ENCODE measurements at regions not wholly inside any gene's neighbourhood (a gene's known extent, or its start where the extent isn't known, plus 50 kb on each side); places are given as distances from the start of the nearest gene placed in this dataset.

DNA sequence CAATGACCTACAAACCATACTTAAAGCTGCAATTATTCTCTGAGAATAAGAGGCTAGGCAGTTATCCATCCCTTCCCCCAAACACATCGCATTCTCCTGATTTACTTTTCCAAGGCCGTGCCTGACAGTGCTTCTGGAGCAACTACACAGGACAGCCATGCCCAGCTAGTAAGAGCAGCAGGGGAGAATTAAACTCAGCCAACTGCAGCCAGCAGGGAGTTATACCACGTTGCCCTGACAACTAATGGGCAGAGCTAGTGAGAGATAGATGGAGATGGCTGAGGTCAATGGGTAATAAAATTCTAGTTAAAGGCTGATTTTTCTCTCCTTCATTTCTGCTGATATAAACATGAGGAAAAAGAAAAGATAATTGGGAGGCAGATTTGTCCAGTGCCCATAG lies 193.8 kb upstream of the PPP2R3A start:
- TF ChIP-seq, protein P1, sequence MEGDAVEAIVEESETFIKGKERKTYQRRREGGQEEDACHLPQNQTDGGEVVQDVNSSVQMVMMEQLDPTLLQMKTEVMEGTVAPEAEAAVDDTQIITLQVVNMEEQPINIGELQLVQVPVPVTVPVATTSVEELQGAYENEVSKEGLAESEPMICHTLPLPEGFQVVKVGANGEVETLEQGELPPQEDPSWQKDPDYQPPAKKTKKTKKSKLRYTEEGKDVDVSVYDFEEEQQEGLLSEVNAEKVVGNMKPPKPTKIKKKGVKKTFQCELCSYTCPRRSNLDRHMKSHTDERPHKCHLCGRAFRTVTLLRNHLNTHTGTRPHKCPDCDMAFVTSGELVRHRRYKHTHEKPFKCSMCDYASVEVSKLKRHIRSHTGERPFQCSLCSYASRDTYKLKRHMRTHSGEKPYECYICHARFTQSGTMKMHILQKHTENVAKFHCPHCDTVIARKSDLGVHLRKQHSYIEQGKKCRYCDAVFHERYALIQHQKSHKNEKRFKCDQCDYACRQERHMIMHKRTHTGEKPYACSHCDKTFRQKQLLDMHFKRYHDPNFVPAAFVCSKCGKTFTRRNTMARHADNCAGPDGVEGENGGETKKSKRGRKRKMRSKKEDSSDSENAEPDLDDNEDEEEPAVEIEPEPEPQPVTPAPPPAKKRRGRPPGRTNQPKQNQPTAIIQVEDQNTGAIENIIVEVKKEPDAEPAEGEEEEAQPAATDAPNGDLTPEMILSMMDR (IDR thresholded peaks at IDR 0.05): no peak
- no peak for TF ChIP-seq POLR2A (IDR thresholded peaks at IDR 0.05)
- Histone ChIP-seq H3K27ac (no peak overlapping the region), H3K9me3 (no peaks in the 10 kb centered on the region), H3K36me3 (no peaks in the 10 kb centered on the region), H3K27me3 (no peaks in the 10 kb centered on the region), H3K4me3 (no peak overlapping the region), H3K4me1 (no peaks in the 10 kb centered on the region)
- DNase-seq: no peak
- intact Hi-C loops (cut with DNase I; ENCODE audit: low total_unique reads): no loop called here

DNA sequence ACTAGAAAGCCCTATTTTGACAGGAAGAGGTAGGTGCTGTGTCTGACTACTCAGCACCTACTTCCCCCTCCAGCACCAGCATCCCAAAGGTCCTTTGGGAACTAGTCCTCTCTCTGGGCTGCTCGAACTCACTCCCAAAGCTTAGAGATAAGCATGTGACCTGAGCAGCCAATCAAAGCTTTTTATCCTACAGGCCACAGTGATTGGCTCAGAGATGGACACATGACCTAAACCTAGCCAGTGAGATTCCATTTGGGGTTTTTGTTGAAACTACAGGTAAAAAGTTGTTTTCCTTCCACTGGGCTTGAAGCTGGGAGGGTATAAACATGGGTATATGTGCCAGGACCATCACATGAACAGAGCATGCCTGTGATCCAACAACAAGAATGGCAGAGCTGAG lies 186.5 kb upstream of the PPP2R3A start:
- intact Hi-C loops (cut with DNase I; ENCODE audit: low total_unique reads): no loop called here
- no peaks in the 10 kb centered on the region for H3K27me3 ChIP-seq
- no peak overlapping the region for H3K27ac ChIP-seq
- no peak for TF ChIP-seq POLR2A (IDR thresholded peaks at IDR 0.05)
- TF ChIP-seq, protein P1 (IDR thresholded peaks at IDR 0.05): no peak
- no peak overlapping the region for H3K4me3 ChIP-seq
- DNase-seq: no peak
- no peaks in the 10 kb centered on the region for H3K36me3 ChIP-seq
- H3K4me1 ChIP-seq: no peaks in the 10 kb centered on the region
- no peaks in the 10 kb centered on the region for H3K9me3 ChIP-seq

DNA sequence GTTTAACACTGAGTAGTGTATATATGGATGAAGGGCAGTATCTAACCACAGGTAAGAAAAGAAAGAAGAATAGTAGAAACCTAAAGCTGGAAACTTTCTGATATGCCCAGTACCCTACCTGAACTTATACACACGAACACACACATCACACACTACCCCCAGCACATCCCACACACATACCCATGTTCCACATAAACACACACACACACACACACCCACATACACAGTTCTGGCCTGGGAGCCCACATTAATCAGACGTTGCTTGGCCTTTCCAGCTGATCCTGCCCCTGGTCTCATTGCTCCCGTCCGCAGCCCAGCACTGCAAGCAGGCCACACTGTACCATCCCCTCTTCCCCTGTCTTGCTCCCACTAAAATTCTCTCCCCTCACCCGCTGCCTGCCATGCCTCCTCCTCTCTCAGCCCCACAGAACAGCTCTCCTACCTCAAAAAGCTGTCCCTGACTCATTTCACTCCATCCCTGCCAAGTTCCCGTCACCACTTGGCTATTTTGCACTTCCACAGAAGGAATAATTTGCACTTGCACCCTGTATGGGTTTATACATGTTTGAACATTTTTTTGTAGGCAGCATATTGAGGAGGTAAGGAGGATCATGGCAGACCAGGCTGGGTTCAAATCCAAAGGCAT lies 185.8 kb upstream of the PPP2R3A start:
- H3K27ac ChIP-seq: no peak overlapping the region
- TF ChIP-seq, protein P1 (IDR thresholded peaks at IDR 0.05): no peak
- no peak for TF ChIP-seq POLR2A (IDR thresholded peaks at IDR 0.05)
- H3K4me3 ChIP-seq: no peak overlapping the region
- H3K4me1 ChIP-seq: no peaks in the 10 kb centered on the region
- no peaks in the 10 kb centered on the region for H3K36me3 ChIP-seq
- H3K27me3 ChIP-seq: no peaks in the 10 kb centered on the region
- no peaks in the 10 kb centered on the region for H3K9me3 ChIP-seq
- intact Hi-C loops (cut with DNase I; ENCODE audit: low total_unique reads): no loop called here
- no peak for DNase-seq

DNA sequence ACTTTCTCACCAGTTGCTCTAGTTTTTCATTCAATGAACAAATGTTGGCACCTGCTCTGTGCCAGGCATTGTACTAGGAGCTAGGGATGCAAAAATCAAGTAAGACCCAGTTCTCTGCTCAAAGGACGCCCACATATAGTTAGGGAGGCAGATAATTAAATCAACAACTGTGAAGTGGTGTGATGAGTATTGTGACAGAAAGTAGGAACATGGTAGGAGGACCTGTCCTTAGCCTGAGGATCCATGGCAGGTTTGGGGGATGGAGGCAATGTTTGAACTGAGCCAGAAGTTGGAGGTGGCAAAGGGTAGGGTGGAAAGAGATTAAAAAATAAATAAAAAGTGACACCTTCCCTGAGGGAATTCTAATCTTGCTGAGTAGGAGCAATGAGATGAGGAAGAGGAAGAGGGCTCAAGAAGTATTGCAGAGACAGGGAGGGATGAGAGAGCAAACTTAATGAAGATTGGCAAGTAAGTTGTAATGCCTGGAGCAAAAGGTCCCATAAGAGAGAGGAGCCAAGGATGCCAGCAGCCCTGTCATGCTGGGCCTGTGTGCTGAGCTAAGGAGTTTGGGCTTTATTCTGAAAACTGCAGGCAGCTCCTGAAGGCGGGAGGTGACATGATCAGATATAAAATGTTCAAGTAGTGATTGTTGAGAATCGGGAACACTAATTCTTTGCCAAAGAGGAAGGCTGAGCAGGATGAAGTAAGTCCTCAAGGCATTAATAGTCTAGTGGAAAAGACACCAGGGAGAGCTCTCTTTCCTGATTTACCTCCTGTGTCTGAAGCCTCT lies 184.3 kb upstream of the PPP2R3A start:
- no peaks in the 10 kb centered on the region for H3K4me1 ChIP-seq
- intact Hi-C loops (cut with DNase I; ENCODE audit: low total_unique reads): no loop called here
- no peak overlapping the region for H3K27ac ChIP-seq
- no peak overlapping the region for H3K4me3 ChIP-seq
- no peaks in the 10 kb centered on the region for H3K36me3 ChIP-seq
- no peaks in the 10 kb centered on the region for H3K9me3 ChIP-seq
- no peak for DNase-seq
- no peak for TF ChIP-seq POLR2A (IDR thresholded peaks at IDR 0.05)
- TF ChIP-seq, protein P1 (IDR thresholded peaks at IDR 0.05): no peak
- no peaks in the 10 kb centered on the region for H3K27me3 ChIP-seq

DNA sequence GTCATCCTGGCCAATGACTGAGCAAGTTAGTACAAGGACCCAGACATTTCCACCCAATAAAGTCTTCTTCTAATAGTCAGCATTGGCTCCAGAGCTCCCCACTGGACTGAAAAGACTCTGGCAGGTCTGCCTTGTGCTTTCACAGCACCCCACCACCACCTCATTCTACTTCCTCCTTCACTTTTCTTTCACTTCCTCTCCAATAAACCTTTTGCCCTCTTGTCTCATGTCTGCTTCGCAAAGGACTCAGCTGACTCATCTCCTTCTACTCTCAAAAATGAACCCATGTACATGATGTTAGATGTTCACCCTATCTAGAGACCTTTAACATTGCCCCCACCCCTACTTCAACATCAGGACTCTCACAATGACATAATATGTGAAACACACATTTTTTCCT lies 181.0 kb upstream of the PPP2R3A start:
- Histone ChIP-seq H3K4me1 (no peaks in the 10 kb centered on the region), H3K9me3 (no peaks in the 10 kb centered on the region), H3K27me3 (no peaks in the 10 kb centered on the region), H3K27ac (no peak overlapping the region), H3K36me3 (no peaks in the 10 kb centered on the region), H3K4me3 (no peak overlapping the region)
- DNase-seq: no peak
- TF ChIP-seq, protein P1 (IDR thresholded peaks at IDR 0.05): no peak
- TF ChIP-seq POLR2A (IDR thresholded peaks at IDR 0.05): no peak
- intact Hi-C loops (cut with DNase I; ENCODE audit: low total_unique reads): no loop called here

Data from uterus (tissue), 3 donors.